Endothelial cell of umbilical vein (primary cell): ENCODE measurements at regions not wholly inside any gene's neighbourhood (a gene's known extent, or its start where the extent isn't known, plus 50 kb on each side); places are given as distances from the start of the nearest gene placed in this dataset.

Experiments
- BruUV-seq: library from RNA; stranded (reverse); fragments of 400-500 nt; replicated peaks from 2 replicates; lab custom pipeline; 2021; lab: Mats Ljungman, UMichigan
- CTCF ChIA-PET: fragments of 300-600, 350-600 bp; sonication (Branson Sonifier 250); formaldehyde crosslinking; loops from one replicate; lab custom pipeline; 2021; ENCODE audit warnings: antibody characterized with exemption, inconsistent platforms; lab: Charles Lee
- POLR2A ChIA-PET: fragments of 300-600, 350-600 bp; sonication (Branson Sonifier 250); formaldehyde crosslinking; loops from one replicate; lab custom pipeline; 2021; ENCODE audit warnings: antibody characterized with exemption, inconsistent platforms; lab: Charles Lee
- DNase-seq: peaks from one replicate; pipeline ENCODE4 v3.0.0-alpha.2; 2011; ENCODE audit warnings: low read depth, low spot score
- FAIRE-seq: peaks from 2 replicates; lab custom pipeline; 2011; peaks lifted over from hg19 to GRCh38; lab: Jason Lieb, UNC
- H2AFZ ChIP-seq: 2 replicates; pipeline ENCODE4 v1.6.0; 2012; ENCODE audit warnings: low read depth, low read length, control low read depth, inconsistent platforms
- H3K27ac ChIP-seq: 2 replicates; pipeline ENCODE4 v1.5.1; 2011; ENCODE audit warnings: low read depth, mild to moderate bottlenecking, control low read depth, low read length, moderate library complexity; ENCODE audit not compliant: insufficient read depth
- H3K27me3 ChIP-seq, 2 experiments: 2 replicates each; pipeline versions ENCODE4 v1.6.0 to v1.6.1; 2011; ENCODE audit warnings: low read length in 2 of 2, mixed read lengths in 1 of 2; ENCODE audit not compliant: control insufficient read depth in 2 of 2, insufficient read depth in 2 of 2
- H3K36me3 ChIP-seq, 2 experiments: 2 replicates in 1 of 2; 3 replicates in 1 of 2; pipeline ENCODE4 v1.5.1; 2011; ENCODE audit warnings: low read length in 2 of 2, mild to moderate bottlenecking in 1 of 2, moderate library complexity in 1 of 2; ENCODE audit not compliant: control insufficient read depth in 2 of 2, insufficient read depth in 2 of 2; ENCODE audit errors: extremely low read depth in 1 of 2
- H3K4me1 ChIP-seq: 3 replicates; pipeline ENCODE4 v1.5.1; 2011; ENCODE audit warnings: mild to moderate bottlenecking, low read length; ENCODE audit not compliant: control insufficient read depth, insufficient read depth; ENCODE audit errors: extremely low read depth
- H3K4me2 ChIP-seq: 2 replicates; pipeline ENCODE4 v1.6.1; 2011; ENCODE audit warnings: low read length, control low read depth, mixed read lengths; ENCODE audit not compliant: insufficient read depth
- H3K4me3 ChIP-seq, 3 experiments: fragments of 200-600 bp in 1 of 3; sonication (generic), shearing (Covaris generic) in 1 of 3; replicated peaks in 1 of 3; 2 replicates each; pipeline ENCODE4 v1.5.1; 2011 to 2016; ENCODE audit warnings: control low read depth in 3 of 3, low read length in 3 of 3, mild to moderate bottlenecking in 2 of 3, inconsistent platforms in 1 of 3, low read depth in 1 of 3, moderate library complexity in 1 of 3; ENCODE audit not compliant: insufficient read depth in 1 of 3
- H3K79me2 ChIP-seq: 2 replicates; pipeline ENCODE4 v1.6.0; 2012; ENCODE audit warnings: low read length, inconsistent platforms; ENCODE audit not compliant: control insufficient read depth, insufficient read depth
- H3K9ac ChIP-seq: replicated peaks from 2 replicates; pipeline ENCODE3; 2011; ENCODE audit warnings: low read length, control low read depth; ENCODE audit not compliant: insufficient read depth; ENCODE audit errors: extremely low read depth
- H3K9me1 ChIP-seq: replicated peaks from 3 replicates; pipeline ENCODE4 v1.6.0; 2011; ENCODE audit warnings: mild to moderate bottlenecking, low read length; ENCODE audit not compliant: control insufficient read depth, insufficient read depth; ENCODE audit errors: extremely low read depth
- H3K9me3 ChIP-seq: replicated peaks from 2 replicates; pipeline ENCODE4 v1.5.1; 2012; ENCODE audit warnings: low read length, inconsistent platforms; ENCODE audit not compliant: control insufficient read depth, insufficient read depth
- H4K20me1 ChIP-seq: replicated peaks from 2 replicates; pipeline ENCODE3; 2011; ENCODE audit warnings: mild to moderate bottlenecking, low read length; ENCODE audit not compliant: control insufficient read depth, insufficient read depth; ENCODE audit errors: extremely low read depth
- EZH2 ChIP-seq: IDR thresholded peaks from 2 replicates; pipeline ENCODE4 v1.6.1; 2012; ENCODE audit warnings: borderline replicate concordance, low read depth, mild to moderate bottlenecking, moderate library complexity, low read length, inconsistent platforms; ENCODE audit not compliant: severe bottlenecking
- FOS ChIP-seq: IDR thresholded peaks from 2 replicates; pipeline ENCODE4 v1.6.1; 2011; ENCODE audit warnings: mild to moderate bottlenecking, low read length, moderate library complexity, borderline replicate concordance; ENCODE audit not compliant: insufficient read depth
- GATA2 ChIP-seq: IDR thresholded peaks from 2 replicates; pipeline ENCODE4 v1.7.0; 2011; ENCODE audit warnings: low read depth, mild to moderate bottlenecking, moderate library complexity, mixed read lengths, low read length; ENCODE audit not compliant: insufficient read length, insufficient read depth
- JUN ChIP-seq: IDR thresholded peaks from 2 replicates; pipeline ENCODE4 v1.6.1; 2011; ENCODE audit warnings: borderline replicate concordance, low read depth; ENCODE audit not compliant: insufficient read length, insufficient read depth
- MYC ChIP-seq: IDR thresholded peaks from one replicate; pipeline ENCODE4 v1.6.1; 2011; ENCODE audit warnings: mild to moderate bottlenecking, low read depth, low read length
- POLR2A ChIP-seq: IDR thresholded peaks from 2 replicates; pipeline ENCODE4 v1.6.1; 2012; ENCODE audit warnings: low read depth, mild to moderate bottlenecking, control low read depth, low read length
- POLR2AphosphoS5 ChIP-seq: IDR thresholded peaks from 2 replicates; pipeline ENCODE4 v1.6.1; 2012; ENCODE audit warnings: low read depth, mild to moderate bottlenecking, control low read depth, low read length, moderate library complexity; ENCODE audit not compliant: insufficient read depth
- dilution Hi-C: fragments of 300-500 bp; cut with MboI; formaldehyde crosslinking; loops from one replicate; pipeline ENCODE4 v1.15.0; 2019; ENCODE audit warnings: low sequenced_read_pairs; ENCODE audit not compliant: extremely low pct_ligation_motif_present
- intact Hi-C: fragments of 100-400 bp; cut with micrococcal nuclease; formaldehyde crosslinking; loops from one replicate; pipeline ENCODE4 v1.10.0; 2022
- TF ChIP-seq, protein P1 (sequence below): IDR thresholded peaks from 2 replicates; pipeline ENCODE4 v1.6.1; 2011; ENCODE audit not compliant: insufficient read depth, insufficient read length
- TF ChIP-seq, protein P2 (sequence below), 2 donors: IDR thresholded peaks; 1 replicate in 1 of 2; 2 replicates in 1 of 2; pipeline ENCODE4 v1.5.1; 2011; ENCODE audit warnings: low read length in 2 of 2, mild to moderate bottlenecking in 2 of 2, moderate library complexity in 2 of 2, control low read depth in 1 of 2, inconsistent platforms in 1 of 2, low read depth in 1 of 2; ENCODE audit not compliant: insufficient read depth in 1 of 2; ENCODE audit errors: extremely low read depth in 1 of 2

DNA sequence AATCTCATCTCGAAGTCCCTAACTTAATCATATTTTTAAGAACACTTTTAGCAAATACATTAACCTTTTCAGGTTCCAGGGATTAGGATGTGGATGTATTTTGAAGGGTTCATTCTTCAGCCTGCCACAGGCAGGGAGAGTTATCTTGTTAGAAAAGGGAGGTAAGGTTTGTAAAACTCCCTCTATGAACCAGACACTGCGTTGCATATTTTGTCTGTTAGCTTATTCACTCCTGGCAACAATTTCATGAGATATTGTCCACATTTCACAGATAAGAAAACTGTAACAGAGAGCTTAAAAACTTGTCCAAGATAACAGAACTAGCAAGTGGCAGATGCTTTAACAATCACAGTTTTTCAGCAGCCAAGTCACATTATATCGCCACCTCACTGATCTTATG is 155.4 kb downstream of the DIPK2A start:
- ChIA-PET CTCF (no interaction called here), POLR2A (no interaction called here)
- FAIRE-seq (no peak), DNase-seq (no peak)
- Histone ChIP-seq H3K4me2 (no peak overlapping the region), H3K79me2 (no peaks in the 10 kb centered on the region), H3K9ac (no peak overlapping the region), H3K4me3 (no peak overlapping the region), H3K9me1 (no peaks in the 10 kb centered on the region), H3K27me3 (no peaks in the 10 kb centered on the region), H2AFZ (no peak overlapping the region), H3K9me3 (no peaks in the 10 kb centered on the region), H4K20me1 (no peaks in the 10 kb centered on the region), H3K36me3 (no peaks in the 10 kb centered on the region), H3K4me1 (no peaks in the 10 kb centered on the region), H3K27ac (no peak overlapping the region)
- BruUV-seq, result no TSS peak
- TF ChIP-seq, protein P1, sequence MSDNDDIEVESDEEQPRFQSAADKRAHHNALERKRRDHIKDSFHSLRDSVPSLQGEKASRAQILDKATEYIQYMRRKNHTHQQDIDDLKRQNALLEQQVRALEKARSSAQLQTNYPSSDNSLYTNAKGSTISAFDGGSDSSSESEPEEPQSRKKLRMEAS, result no peak
- no peak for TF ChIP-seq POLR2AphosphoS5
- no peak for TF ChIP-seq POLR2A
- TF ChIP-seq, protein P2, sequence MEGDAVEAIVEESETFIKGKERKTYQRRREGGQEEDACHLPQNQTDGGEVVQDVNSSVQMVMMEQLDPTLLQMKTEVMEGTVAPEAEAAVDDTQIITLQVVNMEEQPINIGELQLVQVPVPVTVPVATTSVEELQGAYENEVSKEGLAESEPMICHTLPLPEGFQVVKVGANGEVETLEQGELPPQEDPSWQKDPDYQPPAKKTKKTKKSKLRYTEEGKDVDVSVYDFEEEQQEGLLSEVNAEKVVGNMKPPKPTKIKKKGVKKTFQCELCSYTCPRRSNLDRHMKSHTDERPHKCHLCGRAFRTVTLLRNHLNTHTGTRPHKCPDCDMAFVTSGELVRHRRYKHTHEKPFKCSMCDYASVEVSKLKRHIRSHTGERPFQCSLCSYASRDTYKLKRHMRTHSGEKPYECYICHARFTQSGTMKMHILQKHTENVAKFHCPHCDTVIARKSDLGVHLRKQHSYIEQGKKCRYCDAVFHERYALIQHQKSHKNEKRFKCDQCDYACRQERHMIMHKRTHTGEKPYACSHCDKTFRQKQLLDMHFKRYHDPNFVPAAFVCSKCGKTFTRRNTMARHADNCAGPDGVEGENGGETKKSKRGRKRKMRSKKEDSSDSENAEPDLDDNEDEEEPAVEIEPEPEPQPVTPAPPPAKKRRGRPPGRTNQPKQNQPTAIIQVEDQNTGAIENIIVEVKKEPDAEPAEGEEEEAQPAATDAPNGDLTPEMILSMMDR (IDR thresholded peaks at IDR 0.05; ENCODE audit: extremely low read depth in 1 of 2, insufficient read depth in 1 of 2, low read depth in 1 of 2, low read length in 2 of 2), result no peak
- no peak for TF ChIP-seq FOS
- TF ChIP-seq MYC, result no peak
- no peak for TF ChIP-seq GATA2
- TF ChIP-seq JUN, result no peak
- TF ChIP-seq EZH2, result no peak
- dilution Hi-C loops (no loop called here), intact Hi-C loops (no loop called here)
